Upper lobe of left lung (tissue), 6 donors: ENCODE measurements at regions not wholly inside any gene's neighbourhood (a gene's known extent, or its start where the extent isn't known, plus 50 kb on each side); places are given as distances from the start of the nearest gene placed in this dataset.

Source experiments
- ATAC-seq, 2 donors: fragments of 200-7000 bp; cut with Tn5 transposase; one replicate each; pipeline ENCODE4 v1.9.1; 2022; ENCODE audit warnings: mild to moderate bottlenecking in 2 of 2, moderate library complexity in 2 of 2; ENCODE audit not compliant: low FRiP score in 2 of 2
- DNase-seq, 2 donors: peaks; one replicate each; pipeline ENCODE4 v3.0.0-alpha.2; 2019 to 2020
- H3K27ac ChIP-seq, 4 donors: fragments of 200-600 bp; sonication (generic); one replicate each; pipeline ENCODE4 v1.5.1; 2016 to 2019
- H3K27me3 ChIP-seq, 4 donors: fragments of 200-600 bp; sonication (generic); one replicate each; pipeline ENCODE4 v1.5.1; 2017 to 2019
- H3K36me3 ChIP-seq, 4 donors: fragments of 200-600 bp; sonication (generic); one replicate each; pipeline ENCODE4 v1.5.1; 2016 to 2019
- H3K4me1 ChIP-seq, 4 donors: fragments of 200-600 bp; sonication (generic); one replicate each; pipeline ENCODE4 v1.5.1; 2018 to 2019
- H3K4me3 ChIP-seq, 4 donors: fragments of 200-600 bp; sonication (generic); one replicate each; pipeline ENCODE4 v1.5.1; 2017 to 2019; ENCODE audit warnings: mild to moderate bottlenecking in 2 of 4, moderate library complexity in 1 of 4
- H3K9me3 ChIP-seq, 4 donors: fragments of 200-600 bp; sonication (generic); one replicate each; pipeline ENCODE4 v1.5.1; 2018 to 2019
- EP300 ChIP-seq, 4 donors: sonication (generic); formaldehyde crosslinking; IDR thresholded peaks; one replicate each; pipeline ENCODE4 v1.5.1; 2017; ENCODE audit warnings: antibody characterized with exemption in 4 of 4, control low read depth in 2 of 4
- POLR2A ChIP-seq, 4 donors: fragments of 450-650 bp; IDR thresholded peaks; one replicate each; pipeline ENCODE4 v1.5.1; 2016 to 2017; ENCODE audit warnings: antibody characterized with exemption in 4 of 4, mild to moderate bottlenecking in 2 of 4
- POLR2AphosphoS5 ChIP-seq, 2 donors: sonication (generic); formaldehyde crosslinking; IDR thresholded peaks; one replicate each; pipeline ENCODE4 v1.5.1; 2017; ENCODE audit warnings: antibody characterized with exemption in 2 of 2
- WGBS, 2 donors: methylation state at CpG; one replicate each; pipeline ENCODE4 v1.1.5; 2017 to 2018; 5-methylcytosine and 5-hydroxymethylcytosine counted together
- TF ChIP-seq, protein P1 (sequence below), 6 experiments: fragments of 450-650 bp in 4 of 6; fragments of 200-600 bp in 2 of 6; sonication (generic) in 2 of 6; IDR thresholded peaks; one replicate each; pipeline ENCODE4 v1.5.1; 2016 to 2019; ENCODE audit warnings: antibody characterized with exemption in 6 of 6
- donor health status: DM: no; HTN: no; CAD: no; lungs with moderate emphysema.
- donor health status: DM: no; HTN: yes; CAD: no; lungs with severe emphysema.

DNA sequence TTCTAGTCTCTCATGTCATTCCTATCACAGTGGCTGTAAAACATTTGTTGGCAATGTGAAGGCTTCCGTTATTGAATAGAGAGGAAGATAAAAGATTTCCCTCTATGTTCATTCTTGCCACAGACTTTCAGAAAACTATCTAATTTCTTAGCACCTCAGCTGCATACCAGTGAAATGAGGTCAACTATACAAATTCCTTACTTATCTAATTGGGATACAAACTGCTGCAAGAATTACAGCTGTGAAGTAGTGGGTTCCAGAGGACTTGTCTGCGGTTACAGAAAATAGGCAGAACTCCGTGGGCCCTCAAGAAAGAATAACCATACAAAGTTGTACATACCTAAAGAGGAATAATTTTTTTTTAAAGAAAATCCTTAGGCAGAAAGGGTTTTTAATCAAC lies 175.8 kb downstream of the PPP1R2C start:
- Histone ChIP-seq H3K27ac (no peak overlapping the region), H3K9me3 (no peaks in the 10 kb centered on the region), H3K27me3 (no peaks in the 10 kb centered on the region), H3K36me3 (no peaks in the 10 kb centered on the region), H3K4me3 (no peak overlapping the region), H3K4me1 (no peaks in the 10 kb centered on the region)
- 76 to 78% methylated on average over 3 of the region's 3 CpGs for WGBS, 2 donors
- ATAC-seq (no peak), DNase-seq (no peak)
- no peak for TF ChIP-seq POLR2A (IDR thresholded peaks at IDR 0.05)
- TF ChIP-seq, protein P1, sequence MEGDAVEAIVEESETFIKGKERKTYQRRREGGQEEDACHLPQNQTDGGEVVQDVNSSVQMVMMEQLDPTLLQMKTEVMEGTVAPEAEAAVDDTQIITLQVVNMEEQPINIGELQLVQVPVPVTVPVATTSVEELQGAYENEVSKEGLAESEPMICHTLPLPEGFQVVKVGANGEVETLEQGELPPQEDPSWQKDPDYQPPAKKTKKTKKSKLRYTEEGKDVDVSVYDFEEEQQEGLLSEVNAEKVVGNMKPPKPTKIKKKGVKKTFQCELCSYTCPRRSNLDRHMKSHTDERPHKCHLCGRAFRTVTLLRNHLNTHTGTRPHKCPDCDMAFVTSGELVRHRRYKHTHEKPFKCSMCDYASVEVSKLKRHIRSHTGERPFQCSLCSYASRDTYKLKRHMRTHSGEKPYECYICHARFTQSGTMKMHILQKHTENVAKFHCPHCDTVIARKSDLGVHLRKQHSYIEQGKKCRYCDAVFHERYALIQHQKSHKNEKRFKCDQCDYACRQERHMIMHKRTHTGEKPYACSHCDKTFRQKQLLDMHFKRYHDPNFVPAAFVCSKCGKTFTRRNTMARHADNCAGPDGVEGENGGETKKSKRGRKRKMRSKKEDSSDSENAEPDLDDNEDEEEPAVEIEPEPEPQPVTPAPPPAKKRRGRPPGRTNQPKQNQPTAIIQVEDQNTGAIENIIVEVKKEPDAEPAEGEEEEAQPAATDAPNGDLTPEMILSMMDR (IDR thresholded peaks at IDR 0.05), result no peak
- no peak for TF ChIP-seq POLR2AphosphoS5 (IDR thresholded peaks at IDR 0.05)
- TF ChIP-seq EP300 (IDR thresholded peaks at IDR 0.05), result no peak

DNA sequence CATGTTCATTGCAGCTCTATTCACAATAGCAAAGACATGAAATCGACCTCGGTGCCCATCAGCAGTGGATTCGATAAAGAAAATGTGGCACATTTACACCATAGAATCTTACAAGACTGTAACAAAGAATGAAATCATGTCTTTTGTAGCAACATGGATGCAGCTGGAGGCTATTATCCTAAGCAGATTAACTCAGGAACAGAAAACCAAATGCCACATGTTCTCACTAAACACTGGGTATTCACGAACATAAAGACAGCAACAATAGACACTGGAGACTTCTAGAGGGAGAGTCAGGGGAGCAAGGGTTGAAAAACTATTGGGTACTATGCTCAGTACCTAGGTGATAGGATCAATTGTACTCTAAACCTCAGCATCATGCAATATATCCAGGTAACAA lies 180.5 kb downstream of the PPP1R2C start:
- TF ChIP-seq POLR2AphosphoS5 (IDR thresholded peaks at IDR 0.05) (no peak), EP300 (IDR thresholded peaks at IDR 0.05) (no peak), POLR2A (IDR thresholded peaks at IDR 0.05) (no peak)
- TF ChIP-seq, protein P1 (IDR thresholded peaks at IDR 0.05), result no peak
- no peaks in the 10 kb centered on the region for H3K27me3 ChIP-seq
- no peaks in the 10 kb centered on the region for H3K4me1 ChIP-seq
- WGBS, 2 donors, result 84 to 92% methylated on average over 4 of the region's 4 CpGs
- ATAC-seq (no peak), DNase-seq (no peak)
- H3K27ac ChIP-seq, result no peak overlapping the region
- H3K9me3 ChIP-seq, result peaks cover 0 to 7% (median 0%) of the 10 kb centered on the region in 4 donors
- no peaks in the 10 kb centered on the region for H3K36me3 ChIP-seq
- no peak overlapping the region for H3K4me3 ChIP-seq

- TF ChIP-seq EP300 (IDR thresholded peaks at IDR 0.05) (no peak), POLR2A (IDR thresholded peaks at IDR 0.05) (no peak), POLR2AphosphoS5 (IDR thresholded peaks at IDR 0.05) (no peak)
- TF ChIP-seq, protein P1 (IDR thresholded peaks at IDR 0.05), result no peak
- Histone ChIP-seq H3K27ac (no peak overlapping the region), H3K4me1 (no peaks in the 10 kb centered on the region), H3K36me3 (no peaks in the 10 kb centered on the region), H3K4me3 (no peak overlapping the region), H3K27me3 (no peaks in the 10 kb centered on the region), H3K9me3 (peaks cover 0 to 6% (median 0%) of the 10 kb centered on the region in 4 donors)
- no peak for DNase-seq
- 44 to 70% methylated on average over 2 of the region's 2 CpGs for WGBS, 2 donors
- ATAC-seq, result no peak
These were observed 191.9 kb downstream of the PPP1R2C start for GRCh38 chrX:42585842-42586621.

DNA sequence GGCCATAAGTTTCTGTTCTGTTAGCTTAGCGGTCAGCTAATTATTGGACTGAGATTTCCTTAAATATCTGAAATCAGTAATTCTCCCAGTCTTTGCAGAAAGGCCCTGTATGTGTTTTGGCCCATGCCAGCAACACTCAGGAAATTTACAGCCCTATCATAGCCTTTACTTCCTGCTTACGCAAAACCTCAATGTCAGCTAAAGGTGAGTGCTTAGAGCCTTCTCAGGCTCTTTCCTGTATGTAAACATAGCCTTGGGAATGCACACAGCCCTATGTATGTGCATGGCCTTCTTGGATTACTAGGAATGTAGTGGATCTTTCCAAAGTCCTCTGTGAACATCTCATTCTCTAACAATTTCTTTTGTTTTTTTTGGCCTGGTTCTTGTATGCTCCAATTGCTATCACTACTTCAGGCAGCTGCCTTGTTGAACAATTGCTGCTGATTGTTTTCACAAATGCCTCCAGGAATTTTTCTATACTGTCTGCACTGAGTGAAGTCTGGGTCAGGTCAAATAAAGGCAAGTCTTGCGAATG lies 200.0 kb downstream of the PPP1R2C start:
- ATAC-seq (no peak), DNase-seq (no peak)
- H3K4me3 ChIP-seq, result no peak overlapping the region
- no peaks in the 10 kb centered on the region for H3K4me1 ChIP-seq
- H3K9me3 ChIP-seq, result no peaks in the 10 kb centered on the region
- H3K27ac ChIP-seq, result no peak overlapping the region
- H3K36me3 ChIP-seq, result no peaks in the 10 kb centered on the region
- WGBS, 2 donors, result 56 to 68% methylated on average over 3 of the region's 3 CpGs
- H3K27me3 ChIP-seq, result no peaks in the 10 kb centered on the region
- TF ChIP-seq EP300 (IDR thresholded peaks at IDR 0.05) (no peak), POLR2A (IDR thresholded peaks at IDR 0.05) (no peak), POLR2AphosphoS5 (IDR thresholded peaks at IDR 0.05) (no peak)
- TF ChIP-seq, protein P1 (IDR thresholded peaks at IDR 0.05), result no peak

GRCh38 chrX:42567268-42567667 lies 210.7 kb downstream of the PPP1R2C start:
- no peaks in the 10 kb centered on the region for H3K9me3 ChIP-seq
- DNase-seq, result no peak
- no peak overlapping the region for H3K4me3 ChIP-seq
- WGBS, 2 donors, result 57 to 60% methylated on average over 1 of the region's 1 CpG
- H3K4me1 ChIP-seq, result no peaks in the 10 kb centered on the region
- ATAC-seq, result no peak
- TF ChIP-seq EP300 (IDR thresholded peaks at IDR 0.05) (no peak), POLR2A (IDR thresholded peaks at IDR 0.05) (no peak), POLR2AphosphoS5 (IDR thresholded peaks at IDR 0.05) (no peak)
- TF ChIP-seq, protein P1 (IDR thresholded peaks at IDR 0.05), result no peak
- no peaks in the 10 kb centered on the region for H3K27me3 ChIP-seq
- no peak overlapping the region for H3K27ac ChIP-seq
- no peaks in the 10 kb centered on the region for H3K36me3 ChIP-seq
